NK-92 treated with Interleukin-12 subunit alpha and Interleukin-12 subunit beta, amount 100 ng/mL, for 24 hours (cell line): ENCODE measurements at regions not wholly inside any gene's neighbourhood (a gene's known extent, or its start where the extent isn't known, plus 50 kb on each side); places are given as distances from the start of the nearest gene placed in this dataset.
A peak's percentile ranks its signal among the peaks of the same experiment; 100 is the strongest.

Experiments
- DNase-seq: peaks from one replicate; lab custom pipeline; 2025; lab: John Stamatoyannopoulos, UW

GRCh38 chr20:4095639-4096038, 53.0 kb upstream of the SMOX start:
- DNase-seq, result no peak

GRCh38 chr20:4091490-4092479, 56.8 kb upstream of the SMOX start:
- no peak for DNase-seq

GRCh38 chr20:4090756-4091489, 57.7 kb upstream of the SMOX start:
- DNase-seq, result no peak

- no peak for DNase-seq
Measured at GRCh38 chr20:4089756-4090487, 58.7 kb upstream of the SMOX start.

- DNase-seq, result no peak
Measured at GRCh38 chr20:4088766-4089165, 59.9 kb upstream of the SMOX start.

- no peak for DNase-seq
Measured at GRCh38 chr20:4087923-4088322, 60.7 kb upstream of the SMOX start.

- DNase-seq, result no peak
Measured at GRCh38 chr20:4086771-4087687, 61.6 kb upstream of the SMOX start.

- no peak for DNase-seq
Measured at GRCh38 chr20:4084721-4085120, 63.9 kb upstream of the SMOX start.

GRCh38 chr20:4084096-4084495, 64.5 kb upstream of the SMOX start:
- DNase-seq, result no peak

- no peak for DNase-seq
Measured at GRCh38 chr20:4083098-4083865, 65.3 kb upstream of the SMOX start.

GRCh38 chr20:4082406-4083097, 66.1 kb upstream of the SMOX start:
- DNase-seq, result peak; percentile 64

- no peak for DNase-seq
Measured at GRCh38 chr20:4081421-4081820, 66.1 kb upstream of the RNF24 start.

- no peak for DNase-seq
Measured at GRCh38 chr20:4076671-4077070, 61.3 kb upstream of the RNF24 start.

GRCh38 chr20:4076033-4076432, 60.7 kb upstream of the RNF24 start:
- no peak for DNase-seq

GRCh38 chr20:4074877-4075455, 59.6 kb upstream of the RNF24 start:
- no peak for DNase-seq

- DNase-seq, result no peak
Measured at GRCh38 chr20:4073852-4074741, 58.7 kb upstream of the RNF24 start.

GRCh38 chr20:4071178-4071693, 55.9 kb upstream of the RNF24 start:
- DNase-seq, result no peak
